ENCODE measurements at regions not wholly inside any gene's neighbourhood (a gene's known extent, or its start where the extent isn't known, plus 50 kb on each side); places are given as distances from the start of the nearest gene placed in this dataset.
"Not testable (repeated sequence)": the region's sequence is repeated elsewhere in the genome, so short reads cannot be mapped to it uniquely, and the experiment has no call there.

- Histone ChIP-seq H3K9me3 (no peaks in the 10 kb centered on the region), H3K4me1 (peaks cover 0 to 15% (median 3%) of the 10 kb centered on the region in 3 donors), H3K4me3 (no peak overlapping the region), H3K27ac (no peak overlapping the region), H3K27me3 (peaks cover 0 to 9% (median 0%) of the 10 kb centered on the region in 4 donors), H3K36me3 (no peaks in the 10 kb centered on the region)
- peak in 3 of 6 donors; percentile 49 to 78 (median 50) for DNase-seq
- peak; percentile 89 for FAIRE-seq
- 2 to 5% methylated on average over 5 of the region's 5 CpGs for WGBS, 2 donors
- intact Hi-C loops (cut with DNase I) = no loop called here
- peak; percentile 77 to 85 (median 84) for ATAC-seq
- TF ChIP-seq CTCF (IDR thresholded peaks at IDR 0.05) = peak; percentile 68 to 80 (median 73)
Measured at GRCh38 chr6:27795697-27796494, 116.3 kb downstream of the OR2B2 start.

- Histone ChIP-seq H3K4me1 (peaks cover 0 to 15% (median 3%) of the 10 kb centered on the region in 3 donors), H3K36me3 (no peaks in the 10 kb centered on the region), H3K9me3 (no peaks in the 10 kb centered on the region), H3K27me3 (peaks cover 0 to 9% (median 1%) of the 10 kb centered on the region in 4 donors), H3K4me3 (peak overlapping the region; percentile 1 to 43 (median 15)), H3K27ac (no peak overlapping the region)
- FAIRE-seq (no peak), ATAC-seq (peak; percentile 61 to 74 (median 68)), DNase-seq (peak in 4 of 6 donors; percentile 37 to 59 (median 38))
- intact Hi-C loops (cut with DNase I) = no loop called here
- TF ChIP-seq CTCF (IDR thresholded peaks at IDR 0.05) = no peak
- WGBS, 2 donors = 4% methylated on average over 22 of the region's 22 CpGs
Measured at GRCh38 chr6:27791182-27791943, 120.8 kb downstream of the OR2B2 start.

- ATAC-seq = not testable (repeated sequence)
Measured at GRCh38 chr6:27788376-27788775, 123.8 kb downstream of the OR2B2 start.

GRCh38 chr6:27786048-27786447, 126.1 kb downstream of the OR2B2 start:
- no peak for FAIRE-seq
- no peak for TF ChIP-seq CTCF (IDR thresholded peaks at IDR 0.05)
- H3K9me3 ChIP-seq = no peaks in the 10 kb centered on the region

More at GRCh38 chr6:27788376-27788775, 123.8 kb downstream of the OR2B2 start:
- H3K36me3 ChIP-seq; H3K9me3 ChIP-seq; intact Hi-C loops (cut with DNase I); FAIRE-seq; H3K4me3 ChIP-seq; DNase-seq; H3K27ac ChIP-seq: not testable (repeated sequence)
- 80 to 85% methylated on average over 17 of the region's 17 CpGs for WGBS, 2 donors
- Histone ChIP-seq H3K4me1 (peaks cover 0 to 15% (median 3%) of the 10 kb centered on the region in 3 donors), H3K27me3 (peaks cover 0 to 26% (median 1%) of the 10 kb centered on the region in 4 donors)

GRCh38 chr6:27785294-27785693, 126.9 kb downstream of the OR2B2 start:
- Histone ChIP-seq H3K27me3 (peaks cover 0 to 27% (median 1%) of the 10 kb centered on the region in 4 donors), H3K4me3 (no peak overlapping the region), H3K27ac (no peak overlapping the region), H3K4me1 (no peaks in the 10 kb centered on the region), H3K36me3 (no peaks in the 10 kb centered on the region), H3K9me3 (no peaks in the 10 kb centered on the region)
- intact Hi-C loops (cut with DNase I) = no loop called here
- DNase-seq = no peak
- FAIRE-seq = no peak
- TF ChIP-seq CTCF (IDR thresholded peaks at IDR 0.05) = no peak
- no peak for ATAC-seq
- WGBS, 2 donors = 41 to 51% methylated on average over 2 of the region's 2 CpGs

More at GRCh38 chr6:27786048-27786447, 126.1 kb downstream of the OR2B2 start:
- Histone ChIP-seq H3K4me1 (no peaks in the 10 kb centered on the region), H3K27ac (no peak overlapping the region), H3K36me3 (no peaks in the 10 kb centered on the region), H3K4me3 (no peak overlapping the region), H3K27me3 (peaks cover 0 to 27% (median 1%) of the 10 kb centered on the region in 4 donors)
- ATAC-seq (no peak), DNase-seq (no peak)
- intact Hi-C loops (cut with DNase I) = no loop called here
- WGBS, 2 donors = 3 to 11% methylated on average over 1 of the region's 1 CpG

All from pancreas (tissue), 10 donors.